ENCODE measurements at regions not wholly inside any gene's neighbourhood (a gene's known extent, or its start where the extent isn't known, plus 50 kb on each side); places are given as distances from the start of the nearest gene placed in this dataset.
"Not testable (repeated sequence)": the region's sequence is repeated elsewhere in the genome, so short reads cannot be mapped to it uniquely, and the experiment has no call there.

DNA sequence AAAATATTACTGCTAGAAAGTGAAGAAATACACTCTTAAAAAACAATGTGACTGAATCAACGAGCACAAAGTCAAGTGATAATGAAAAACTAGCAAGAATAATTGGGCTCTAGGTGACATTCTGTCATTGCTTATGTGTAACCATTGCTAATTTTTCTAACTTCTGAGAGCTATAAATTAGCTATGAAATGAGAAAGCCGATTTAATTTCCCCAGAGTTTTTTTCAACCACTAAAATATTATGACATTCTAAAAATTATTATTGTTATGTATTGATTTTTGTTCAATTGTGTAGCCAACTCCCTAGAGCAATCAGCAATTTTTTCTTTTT lies 458.6 kb upstream of the ATXN8OS start:
- ATAC-seq (no peak), DNase-seq (no peak)
- intact Hi-C loops (cut with micrococcal nuclease): no loop called here

DNA sequence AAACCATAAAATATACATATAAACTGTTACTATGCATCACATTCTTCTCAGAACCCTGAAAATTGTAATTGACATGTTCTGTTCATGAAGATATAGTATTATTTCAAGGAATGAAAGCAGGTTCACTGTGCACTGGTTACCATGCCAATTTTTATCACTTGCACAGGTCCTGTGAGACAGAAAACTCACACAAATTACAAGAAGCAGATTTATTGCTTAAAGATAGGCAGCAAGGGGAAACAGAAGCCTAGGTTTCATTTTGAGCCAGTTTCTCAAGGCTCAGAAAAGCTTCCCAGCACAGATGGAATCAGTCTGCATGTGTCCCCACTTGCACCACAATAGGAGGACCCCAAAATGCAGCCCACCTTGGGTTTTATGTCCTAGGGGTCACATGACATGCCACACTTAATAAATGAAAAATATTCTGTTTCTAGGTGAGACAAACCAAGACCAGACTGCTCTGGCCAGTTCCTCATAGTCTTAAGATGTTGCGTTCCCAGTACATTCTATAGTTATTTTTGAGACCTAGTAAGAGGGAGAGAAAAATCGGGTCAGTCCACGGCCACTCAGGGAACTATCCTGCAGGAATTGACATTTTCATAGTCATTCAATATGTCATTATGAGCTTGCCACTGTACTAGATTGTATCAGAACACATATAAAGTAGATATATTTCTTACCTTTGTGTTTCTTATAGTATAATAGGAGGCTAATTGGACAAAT lies 459.1 kb upstream of the ATXN8OS start:
- no peak for ATAC-seq

DNA sequence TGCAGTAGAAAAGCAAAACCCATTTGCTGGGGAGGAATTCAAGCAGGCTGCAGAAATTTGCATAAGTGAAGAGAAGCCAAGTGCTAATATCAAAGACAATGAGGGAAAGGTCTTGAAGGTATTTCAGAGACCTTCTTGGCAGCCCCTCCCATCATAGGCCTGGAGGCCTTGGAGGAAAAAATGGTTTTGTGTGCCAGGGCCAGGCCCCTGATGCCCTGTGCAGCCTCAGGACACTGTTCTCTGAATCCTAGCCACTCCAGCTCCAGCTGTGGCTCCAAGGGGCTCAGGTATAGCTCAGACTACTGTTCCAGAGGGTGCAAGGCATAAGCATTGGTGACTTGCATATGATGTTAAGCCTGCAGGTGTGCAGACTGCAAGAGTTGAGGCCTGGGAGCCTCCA lies 463.2 kb upstream of the ATXN8OS start:
- DNase-seq: no peak
- intact Hi-C loops (cut with micrococcal nuclease): no loop called here
- no peak for ATAC-seq

More for the DNA sequence above, 459.1 kb upstream of the ATXN8OS start:
- DNase-seq: no peak
- intact Hi-C loops (cut with micrococcal nuclease): no loop called here

DNA sequence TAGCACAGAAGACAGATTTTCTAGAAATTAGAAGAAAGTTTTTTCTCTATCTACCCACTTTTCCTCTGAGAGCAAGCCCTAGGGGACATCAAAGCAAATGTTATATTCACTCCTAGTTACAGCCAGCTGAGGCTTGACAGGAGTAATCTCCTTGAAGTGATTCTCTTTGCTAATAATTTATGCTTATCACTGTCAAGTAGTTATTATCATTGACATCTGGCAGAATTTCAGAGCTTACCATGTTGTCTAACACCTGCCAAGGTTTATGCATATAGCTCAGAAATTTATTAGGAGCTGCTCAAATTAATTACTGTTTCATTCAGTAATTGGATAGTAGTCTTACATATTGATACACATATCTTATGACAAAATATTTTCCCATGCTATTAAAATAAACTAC lies 465.9 kb upstream of the ATXN8OS start:
- no peak for ATAC-seq
- DNase-seq: no peak
- intact Hi-C loops (cut with micrococcal nuclease): no loop called here

DNA sequence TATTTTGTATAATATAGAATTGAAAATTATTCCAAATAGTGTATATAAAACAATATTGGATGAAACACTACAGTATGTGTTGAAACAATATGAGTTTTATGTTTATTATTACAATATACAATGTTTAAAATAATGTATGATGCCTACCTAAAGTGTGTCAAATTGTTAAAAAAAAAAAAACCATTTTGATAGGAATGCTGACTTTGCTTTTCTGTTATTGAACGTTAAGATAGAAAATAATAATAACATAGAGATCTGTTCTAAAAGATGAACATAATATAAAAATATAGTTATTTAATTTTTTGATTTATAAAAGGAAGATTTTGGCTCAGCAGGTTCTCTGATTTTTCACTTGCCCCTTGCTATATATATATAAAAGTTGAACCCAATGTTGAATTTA lies 474.6 kb upstream of the ATXN8OS start:
- ATAC-seq (no peak), DNase-seq (no peak)
- intact Hi-C loops (cut with micrococcal nuclease): no loop called here

DNA sequence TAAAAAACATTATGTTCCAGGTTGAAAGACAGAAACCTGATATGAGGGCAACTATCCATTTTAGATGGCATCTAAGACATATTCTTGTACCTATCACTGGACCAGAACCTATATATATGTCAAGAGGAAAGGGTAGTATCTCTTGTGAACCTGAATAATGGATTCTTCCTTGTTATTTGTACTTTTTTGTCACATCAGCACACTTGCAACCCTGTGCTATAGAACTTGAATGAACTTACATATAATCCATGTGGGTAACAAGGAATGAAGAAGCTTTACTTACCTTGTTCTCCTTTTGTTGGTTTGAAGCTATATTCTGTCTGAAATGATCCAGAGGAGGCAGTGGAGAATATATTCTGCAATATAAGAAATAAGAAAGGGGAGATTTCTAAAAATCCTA lies 483.7 kb upstream of the ATXN8OS start:
- no peak for DNase-seq
- no peak for ATAC-seq
- intact Hi-C loops (cut with micrococcal nuclease): no loop called here

DNA sequence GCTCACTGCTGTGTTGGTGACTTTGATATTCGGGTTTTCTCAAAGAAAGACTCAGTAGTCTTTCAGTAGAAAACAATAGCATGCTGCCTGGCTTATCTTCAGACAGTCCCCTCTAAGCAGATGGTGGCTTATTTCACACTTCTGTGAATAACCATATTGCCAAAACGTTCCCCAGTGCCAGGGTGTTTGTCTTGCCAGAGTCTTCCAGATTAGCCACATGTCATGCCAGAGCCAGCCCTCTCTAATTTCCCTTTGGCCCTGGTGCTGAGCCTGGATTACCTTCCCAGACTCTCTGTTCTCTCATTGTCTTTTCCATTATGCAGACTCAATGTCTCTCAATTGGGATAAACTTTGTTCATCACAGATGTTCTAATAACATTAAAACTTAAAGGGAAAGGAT lies 488.0 kb upstream of the ATXN8OS start:
- intact Hi-C loops (cut with micrococcal nuclease): no loop called here

DNA sequence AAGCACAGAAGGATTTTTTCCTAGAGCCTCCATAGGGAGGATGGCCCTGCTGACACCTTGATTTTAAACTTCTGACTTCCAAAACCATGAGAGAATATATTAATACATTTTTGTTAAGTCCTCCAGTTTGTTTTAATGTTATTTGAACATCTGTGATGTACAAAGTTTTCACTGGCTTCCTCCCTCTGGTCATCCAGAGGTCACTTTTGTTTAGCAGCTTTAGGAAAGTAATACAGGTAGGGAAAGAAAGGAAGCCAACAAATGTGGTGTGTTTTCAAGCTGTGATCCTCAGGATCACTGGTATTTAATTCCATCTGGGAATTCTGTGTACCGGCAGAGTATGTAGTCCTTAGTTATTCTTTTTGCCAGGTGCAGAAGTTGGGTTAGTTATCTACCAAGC lies 488.8 kb upstream of the ATXN8OS start:
- ATAC-seq (no peak), DNase-seq (no peak)
- intact Hi-C loops (cut with micrococcal nuclease): no loop called here

More for the DNA sequence above, 488.0 kb upstream of the ATXN8OS start:
- DNase-seq (no peak), ATAC-seq (no peak)

DNA sequence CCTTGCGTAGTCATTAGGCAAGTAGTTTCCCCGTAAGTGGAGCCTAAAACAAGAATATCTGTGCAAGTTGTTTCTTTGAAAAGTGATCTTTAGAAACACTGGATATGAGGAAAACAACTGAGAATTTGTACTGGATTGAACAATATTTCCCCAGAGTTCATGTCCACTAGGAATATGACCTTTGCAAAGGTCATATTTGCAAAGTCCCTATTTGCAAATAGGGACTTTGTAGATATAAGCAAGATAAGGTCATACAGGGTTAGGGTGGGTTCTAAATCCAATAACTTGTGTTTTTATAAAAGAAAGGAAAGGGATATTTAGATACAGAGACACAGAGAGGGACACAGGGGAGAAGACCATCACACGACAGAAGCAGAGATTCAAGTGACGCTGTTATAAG lies 489.2 kb upstream of the ATXN8OS start:
- intact Hi-C loops (cut with micrococcal nuclease): no loop called here
- DNase-seq (no peak), ATAC-seq (no peak)

DNA sequence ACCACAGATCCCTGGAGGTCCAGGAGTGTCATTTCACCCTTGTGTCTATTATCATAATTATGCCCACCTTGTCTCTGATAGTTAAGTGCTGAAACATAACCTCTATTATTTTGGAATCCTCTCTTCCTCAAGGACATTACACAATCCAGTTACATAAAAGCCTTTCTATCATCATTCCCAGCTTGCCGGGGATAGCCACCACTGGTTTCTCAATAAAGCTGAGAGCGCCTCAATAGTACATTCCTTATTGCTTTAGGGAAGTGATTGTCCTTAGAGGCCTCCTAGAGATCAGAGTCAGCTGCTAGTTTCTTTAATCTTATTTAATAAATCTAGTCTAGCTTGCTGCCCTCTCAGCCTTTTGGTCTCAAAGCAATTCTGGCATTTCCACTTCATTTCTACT lies 490.0 kb upstream of the ATXN8OS start:
- no peak for ATAC-seq
- DNase-seq: no peak
- intact Hi-C loops (cut with micrococcal nuclease): no loop called here

DNA sequence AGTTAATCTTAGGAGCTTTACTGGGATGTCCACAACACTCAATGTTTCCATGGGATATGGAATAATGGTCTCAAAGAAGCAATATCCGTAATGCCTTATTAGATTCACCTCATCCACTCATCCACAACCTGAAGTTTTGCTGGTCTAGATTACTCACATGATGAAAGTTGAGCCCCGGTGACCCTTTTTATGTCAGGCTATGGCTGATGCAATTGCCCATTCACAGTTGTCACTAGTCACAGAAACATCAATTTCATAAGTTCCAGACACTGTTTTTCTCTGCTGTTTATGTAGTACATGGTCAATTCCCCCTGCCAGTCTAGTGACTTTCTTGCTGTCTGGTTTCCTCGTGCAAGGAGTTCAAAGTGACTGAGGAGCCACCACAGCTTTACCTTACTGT lies 491.2 kb upstream of the ATXN8OS start:
- DNase-seq (no peak), ATAC-seq (no peak)
- intact Hi-C loops (cut with micrococcal nuclease): no loop called here

DNA sequence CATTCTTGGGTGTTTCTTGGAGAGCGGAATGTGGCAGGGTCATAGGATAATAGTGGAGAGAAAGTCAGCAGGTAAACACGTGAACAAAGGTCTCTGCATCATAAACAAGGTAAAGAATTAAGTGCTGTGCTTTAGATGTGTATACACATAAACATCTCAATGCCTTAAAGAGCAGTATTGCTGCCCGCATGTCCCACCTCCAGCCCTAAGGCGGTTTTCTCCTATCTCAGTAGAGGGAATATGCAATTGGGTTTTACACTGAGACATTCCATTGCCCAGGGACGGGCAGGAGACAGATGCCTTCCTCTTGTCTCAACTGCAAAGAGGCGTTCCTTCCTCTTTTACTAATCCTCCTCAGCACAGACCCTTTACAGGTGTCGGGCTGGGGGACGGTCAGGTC lies 492.6 kb upstream of the ATXN8OS start:
- ATAC-seq; intact Hi-C loops (cut with micrococcal nuclease); DNase-seq: not testable (repeated sequence)

DNA sequence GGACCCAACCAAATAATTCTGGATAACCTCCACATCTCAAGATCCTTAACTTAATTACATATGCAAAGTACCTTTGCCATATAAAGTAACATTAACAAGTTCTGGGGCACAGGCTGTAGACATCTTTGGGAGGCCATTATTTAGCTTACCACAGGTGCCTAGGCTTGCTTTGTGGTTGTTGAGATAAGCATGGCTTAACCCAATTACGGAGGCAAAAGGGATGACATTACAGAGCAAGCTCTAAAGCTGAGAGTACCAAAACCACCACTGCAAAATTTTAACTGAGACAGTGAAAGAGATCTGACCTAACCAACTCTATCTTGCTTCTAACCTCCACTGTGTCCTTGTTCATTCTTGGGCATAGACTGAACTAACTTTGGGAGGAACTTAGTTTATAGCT lies 502.9 kb upstream of the ATXN8OS start:
- DNase-seq: no peak
- no peak for ATAC-seq
- intact Hi-C loops (cut with micrococcal nuclease): no loop called here

DNA sequence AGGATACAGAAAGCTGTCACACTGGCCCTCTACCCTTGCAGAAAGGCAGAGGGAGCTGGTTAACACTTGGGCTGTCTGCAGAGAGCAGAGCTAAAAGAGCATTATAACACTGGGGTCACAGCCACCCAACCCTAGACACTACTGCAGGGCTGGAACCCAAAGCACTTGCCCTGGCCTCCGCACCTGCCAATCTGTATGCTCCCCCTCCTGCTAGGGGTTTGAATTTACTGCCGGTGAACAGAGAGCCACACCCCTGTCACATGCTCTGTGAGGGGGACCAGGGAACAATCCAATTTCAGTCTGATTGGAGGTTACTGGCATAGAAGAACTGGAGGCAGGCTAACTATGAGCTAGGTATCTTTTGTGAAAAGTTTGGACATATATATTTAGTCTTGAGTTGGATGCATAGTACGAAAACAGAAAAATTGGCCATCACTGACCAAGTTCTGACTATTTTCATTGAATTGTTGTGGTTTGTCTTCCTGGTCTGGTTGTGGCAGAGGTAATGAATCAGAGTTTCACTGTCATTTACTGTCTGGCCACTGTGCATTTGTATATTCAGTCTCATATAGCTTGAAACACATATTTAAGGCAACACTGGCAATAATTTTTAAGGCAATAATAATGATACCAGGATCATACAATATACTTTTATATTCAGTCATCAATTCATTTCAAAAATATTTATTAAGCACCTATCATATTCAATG lies 504.3 kb upstream of the ATXN8OS start:
- DNase-seq (no peak), ATAC-seq (no peak)
- intact Hi-C loops (cut with micrococcal nuclease): no loop called here

DNA sequence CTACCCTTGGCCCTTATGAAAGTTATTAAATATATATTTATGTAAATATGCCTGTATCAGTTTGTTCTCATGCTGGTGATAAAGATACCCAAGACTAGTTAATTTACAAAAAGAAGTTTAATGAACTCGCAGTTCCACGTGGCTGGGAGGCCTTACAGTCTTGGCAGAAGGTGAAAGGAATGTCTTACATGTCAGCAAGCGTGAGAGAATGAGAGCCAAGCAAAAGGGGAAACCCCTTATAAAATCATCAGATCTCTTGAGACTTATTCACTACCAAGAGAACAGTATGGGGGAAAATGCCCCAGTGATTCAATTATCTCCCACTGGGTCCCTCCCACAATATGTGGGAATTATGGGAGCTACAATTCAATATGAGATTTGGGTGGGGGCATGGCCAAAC lies 506.0 kb upstream of the ATXN8OS start:
- ATAC-seq (no peak), DNase-seq (no peak)
- intact Hi-C loops (cut with micrococcal nuclease): no loop called here

DNA sequence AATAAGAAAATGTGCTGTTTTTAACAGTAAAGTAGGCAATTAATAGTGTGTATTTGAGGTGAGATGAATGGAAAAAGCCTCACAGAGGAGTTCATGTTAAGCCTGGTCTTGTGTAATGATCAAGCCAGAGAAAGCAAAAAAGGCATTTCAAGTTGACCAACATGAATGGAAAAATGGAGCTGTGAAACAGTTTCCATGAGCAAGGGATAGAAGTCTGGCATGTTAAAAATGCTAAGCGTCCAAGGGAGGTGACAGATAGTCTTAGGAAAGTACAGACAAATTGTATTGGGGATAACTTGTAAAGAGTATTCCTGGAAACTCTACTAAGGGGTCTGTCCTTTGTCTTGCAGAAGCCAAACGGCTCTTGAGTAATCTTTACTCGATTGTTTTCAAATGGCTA lies 506.8 kb upstream of the ATXN8OS start:
- ATAC-seq: no peak
- DNase-seq: no peak
- intact Hi-C loops (cut with micrococcal nuclease): no loop called here

DNA sequence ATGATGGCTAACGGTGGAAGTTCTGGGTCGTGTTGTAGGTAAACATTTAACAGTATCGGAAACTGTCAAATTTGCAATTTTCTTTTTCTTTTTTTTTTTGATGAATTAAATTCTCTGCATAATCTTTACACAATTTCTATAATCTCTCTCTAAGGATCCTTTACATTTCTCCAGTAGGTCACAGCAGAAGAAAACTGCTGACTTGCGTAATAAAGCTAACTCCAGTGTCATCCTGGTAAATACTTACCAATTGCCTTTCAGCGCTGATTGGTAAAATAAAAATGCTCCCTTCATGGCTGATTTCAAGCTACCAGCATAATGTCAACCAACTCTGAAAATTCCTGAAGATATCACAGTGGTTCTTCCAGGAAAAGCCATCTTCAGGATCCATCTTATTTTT lies 510.5 kb upstream of the ATXN8OS start:
- ATAC-seq (no peak), DNase-seq (no peak)
- intact Hi-C loops (cut with micrococcal nuclease): no loop called here

DNA sequence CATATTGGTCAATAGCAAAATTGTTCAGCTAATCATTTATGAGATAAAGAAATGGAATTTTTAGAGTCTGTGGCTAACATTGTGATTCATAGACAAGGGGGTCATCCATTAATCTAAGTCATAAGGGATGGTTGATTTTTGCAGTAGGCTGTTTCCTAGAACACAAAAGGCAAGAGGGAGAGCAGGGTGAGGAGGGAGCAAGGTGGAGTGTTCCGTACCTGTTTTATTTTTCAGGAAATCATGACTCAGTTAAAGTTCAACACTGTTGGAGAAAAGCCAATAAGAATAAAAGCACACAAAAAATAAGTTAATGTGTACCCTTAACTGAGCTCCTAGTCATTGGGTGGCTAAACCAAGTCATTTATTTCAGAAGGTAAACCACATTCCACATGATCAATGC lies 512.4 kb upstream of the ATXN8OS start:
- intact Hi-C loops (cut with micrococcal nuclease): no loop called here
- DNase-seq (no peak), ATAC-seq (no peak)

DNA sequence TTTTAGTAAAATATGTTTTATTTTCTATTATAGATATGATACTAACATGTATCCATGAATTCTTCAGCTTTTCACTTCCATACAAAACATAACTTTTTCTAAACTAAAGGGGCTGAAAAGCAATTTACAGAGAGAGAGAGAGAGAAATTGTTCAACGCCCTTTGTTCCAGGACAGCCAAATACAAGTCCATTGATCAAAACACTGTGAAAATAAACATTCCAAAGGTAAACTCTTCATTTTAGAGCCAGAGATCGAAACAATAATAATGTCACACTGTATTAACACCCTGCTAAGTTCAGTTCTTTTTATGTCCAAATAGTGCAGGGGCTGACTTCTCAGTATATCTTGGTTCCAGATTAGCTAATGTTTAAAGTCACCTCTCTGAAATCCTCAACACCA lies 516.2 kb upstream of the ATXN8OS start:
- ATAC-seq (no peak), DNase-seq (no peak)
- intact Hi-C loops (cut with micrococcal nuclease): no loop called here

DNA sequence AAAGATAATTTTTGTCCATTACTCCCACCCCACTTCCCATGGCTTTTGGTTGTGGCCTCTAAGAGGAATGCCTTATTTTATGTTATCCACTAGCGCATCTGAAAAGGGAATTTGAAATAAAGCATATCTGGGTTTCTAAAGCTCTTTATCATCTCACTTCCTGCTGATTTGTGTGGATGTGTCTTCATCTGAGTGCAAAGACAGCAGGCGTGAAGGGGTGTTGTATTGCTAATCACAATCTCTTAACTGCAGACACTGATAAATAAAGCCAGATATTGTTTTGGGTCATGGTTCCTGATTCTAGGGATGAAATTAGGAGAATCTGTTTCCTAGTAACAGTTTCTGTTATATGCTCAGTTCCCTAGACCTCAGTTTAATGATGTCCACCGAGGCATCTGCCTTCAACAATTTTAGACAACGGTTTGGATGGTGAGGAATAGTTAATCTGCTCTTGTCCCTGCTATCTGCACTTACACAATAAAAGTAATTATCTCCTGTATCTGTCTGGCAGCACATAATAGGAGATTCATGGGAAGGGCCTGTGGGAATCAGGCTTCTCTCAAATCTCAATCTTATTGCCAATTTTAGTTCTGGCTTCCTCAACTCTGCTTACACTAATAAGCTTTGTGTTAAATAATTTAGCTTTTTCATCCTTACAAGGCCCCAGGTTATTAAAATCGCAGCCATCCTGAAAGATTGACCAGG lies 517.9 kb upstream of the ATXN8OS start:
- intact Hi-C loops (cut with micrococcal nuclease): no loop called here
- ATAC-seq (no peak), DNase-seq (no peak)

DNA sequence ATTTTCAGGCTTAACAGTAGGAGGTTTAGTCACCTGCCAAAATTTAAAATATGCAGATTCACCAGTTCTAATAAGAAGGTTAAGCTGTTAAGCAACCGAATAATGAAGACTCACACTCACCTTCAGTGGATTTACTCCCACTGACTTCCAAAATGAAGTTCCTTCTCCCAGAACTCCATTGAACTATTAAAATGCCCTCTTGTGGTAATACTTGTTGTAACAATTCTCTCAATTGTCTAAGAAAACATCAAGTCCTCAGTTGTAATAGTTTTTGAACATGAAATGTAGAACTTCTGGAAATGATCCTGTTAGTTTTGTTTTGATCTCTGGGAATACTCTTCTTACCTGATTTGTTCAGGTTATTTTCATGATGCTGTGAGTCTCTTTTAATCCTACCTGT lies 522.0 kb upstream of the ATXN8OS start:
- intact Hi-C loops (cut with micrococcal nuclease): no loop called here
- ATAC-seq: no peak
- no peak for DNase-seq

All from left ventricle myocardium superior (tissue), 1 donor.